Chondrocyte (in vitro differentiated cells): ENCODE measurements at regions not wholly inside any gene's neighbourhood (a gene's known extent, or its start where the extent isn't known, plus 50 kb on each side); places are given as distances from the start of the nearest gene placed in this dataset.

ENCODE experiments used
- DNase-seq: peaks from one replicate; pipeline ENCODE4 v3.0.0; 2021; ENCODE audit warnings: mixed read lengths, low spot score
- H3K27ac Mint-ChIP-seq: one replicate; pipeline ENCODE4 v1.8.0; 2021; ENCODE audit warnings: mild to moderate bottlenecking, moderate library complexity, mixed read lengths; ENCODE audit not compliant: unreplicated experiment
- H3K27me3 Mint-ChIP-seq: 2 replicates; pipeline ENCODE4 v1.8.0; 2021; ENCODE audit warnings: low read depth, mixed read lengths
- H3K36me3 Mint-ChIP-seq: 2 replicates; pipeline ENCODE4 v1.8.0; 2021; ENCODE audit warnings: low read depth, mixed read lengths
- H3K4me1 Mint-ChIP-seq: 2 replicates; pipeline ENCODE4 v1.8.0; 2021; ENCODE audit warnings: low read depth, mild to moderate bottlenecking, mixed read lengths
- H3K4me3 Mint-ChIP-seq: one replicate; pipeline ENCODE4 v1.8.0; 2021; ENCODE audit warnings: mild to moderate bottlenecking, moderate library complexity, mixed read lengths; ENCODE audit not compliant: unreplicated experiment
- H3K9me3 Mint-ChIP-seq: 2 replicates; pipeline ENCODE4 v1.8.0; 2021; ENCODE audit warnings: low read depth, mixed read lengths
- TF ChIP-seq, protein P1 (sequence below): fragments of 200-600 bp; sonication (generic); IDR thresholded peaks from 2 replicates; pipeline ENCODE4 v1.5.0; 2021; ENCODE audit warnings: antibody characterized with exemption, mild to moderate bottlenecking, moderate library complexity

DNA sequence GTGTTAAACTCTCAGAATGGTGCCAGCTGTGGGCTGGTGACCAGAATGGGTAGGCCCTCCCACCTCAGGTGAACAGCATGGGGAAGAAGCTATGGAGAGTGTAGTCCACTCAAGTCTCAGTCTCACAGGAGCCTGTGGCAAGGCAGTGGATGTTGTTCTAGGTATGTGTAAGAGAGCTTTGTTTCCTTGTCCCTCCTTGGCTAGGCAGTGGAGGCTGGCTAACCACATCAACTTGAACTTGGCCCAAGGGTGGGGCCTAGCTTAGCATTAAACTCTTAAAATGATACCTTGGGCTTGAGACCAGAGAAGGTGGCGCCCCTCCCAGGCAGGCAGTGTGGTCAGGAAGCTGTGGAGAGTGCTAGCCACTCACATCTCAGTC is 53.2 kb upstream of the SLC4A10 start:
- Mint-ChIP-seq H3K4me1 (no peaks in the 10 kb centered on the region), H3K27ac (no peak overlapping the region), H3K4me3 (no peak overlapping the region), H3K9me3 (no peaks in the 10 kb centered on the region), H3K36me3 (no peaks in the 10 kb centered on the region), H3K27me3 (peaks cover 7% of the 10 kb centered on the region)
- DNase-seq: no peak
- TF ChIP-seq, protein P1, sequence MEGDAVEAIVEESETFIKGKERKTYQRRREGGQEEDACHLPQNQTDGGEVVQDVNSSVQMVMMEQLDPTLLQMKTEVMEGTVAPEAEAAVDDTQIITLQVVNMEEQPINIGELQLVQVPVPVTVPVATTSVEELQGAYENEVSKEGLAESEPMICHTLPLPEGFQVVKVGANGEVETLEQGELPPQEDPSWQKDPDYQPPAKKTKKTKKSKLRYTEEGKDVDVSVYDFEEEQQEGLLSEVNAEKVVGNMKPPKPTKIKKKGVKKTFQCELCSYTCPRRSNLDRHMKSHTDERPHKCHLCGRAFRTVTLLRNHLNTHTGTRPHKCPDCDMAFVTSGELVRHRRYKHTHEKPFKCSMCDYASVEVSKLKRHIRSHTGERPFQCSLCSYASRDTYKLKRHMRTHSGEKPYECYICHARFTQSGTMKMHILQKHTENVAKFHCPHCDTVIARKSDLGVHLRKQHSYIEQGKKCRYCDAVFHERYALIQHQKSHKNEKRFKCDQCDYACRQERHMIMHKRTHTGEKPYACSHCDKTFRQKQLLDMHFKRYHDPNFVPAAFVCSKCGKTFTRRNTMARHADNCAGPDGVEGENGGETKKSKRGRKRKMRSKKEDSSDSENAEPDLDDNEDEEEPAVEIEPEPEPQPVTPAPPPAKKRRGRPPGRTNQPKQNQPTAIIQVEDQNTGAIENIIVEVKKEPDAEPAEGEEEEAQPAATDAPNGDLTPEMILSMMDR: no peak
